ENCODE measurements at regions not wholly inside any gene's neighbourhood (a gene's known extent, or its start where the extent isn't known, plus 50 kb on each side); places are given as distances from the start of the nearest gene placed in this dataset.

DNA sequence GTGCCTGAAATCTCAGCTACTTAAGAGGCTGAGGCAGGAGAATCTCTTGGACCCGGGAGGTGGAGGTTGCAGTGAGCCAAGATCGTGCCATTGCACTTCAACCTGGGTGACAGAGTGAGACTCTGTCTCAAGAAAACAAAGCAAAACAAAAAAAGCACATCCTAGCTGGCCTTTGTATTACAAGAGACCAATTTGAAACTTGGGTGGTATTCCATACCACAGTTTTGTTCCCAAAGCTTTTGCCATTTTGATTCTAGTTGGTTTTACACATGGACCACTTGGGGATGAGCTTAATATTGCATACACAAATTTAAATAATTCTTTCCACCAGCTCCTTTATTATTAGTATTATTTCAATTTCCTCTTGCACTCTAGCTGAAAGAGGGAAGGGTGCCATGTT, 276.9 kb upstream of the SLC16A7 start (continued):
- TF ChIP-seq POLR2AphosphoS5 (IDR thresholded peaks at IDR 0.05; ENCODE audit: low read length) = no peak
- TF ChIP-seq, protein P1, sequence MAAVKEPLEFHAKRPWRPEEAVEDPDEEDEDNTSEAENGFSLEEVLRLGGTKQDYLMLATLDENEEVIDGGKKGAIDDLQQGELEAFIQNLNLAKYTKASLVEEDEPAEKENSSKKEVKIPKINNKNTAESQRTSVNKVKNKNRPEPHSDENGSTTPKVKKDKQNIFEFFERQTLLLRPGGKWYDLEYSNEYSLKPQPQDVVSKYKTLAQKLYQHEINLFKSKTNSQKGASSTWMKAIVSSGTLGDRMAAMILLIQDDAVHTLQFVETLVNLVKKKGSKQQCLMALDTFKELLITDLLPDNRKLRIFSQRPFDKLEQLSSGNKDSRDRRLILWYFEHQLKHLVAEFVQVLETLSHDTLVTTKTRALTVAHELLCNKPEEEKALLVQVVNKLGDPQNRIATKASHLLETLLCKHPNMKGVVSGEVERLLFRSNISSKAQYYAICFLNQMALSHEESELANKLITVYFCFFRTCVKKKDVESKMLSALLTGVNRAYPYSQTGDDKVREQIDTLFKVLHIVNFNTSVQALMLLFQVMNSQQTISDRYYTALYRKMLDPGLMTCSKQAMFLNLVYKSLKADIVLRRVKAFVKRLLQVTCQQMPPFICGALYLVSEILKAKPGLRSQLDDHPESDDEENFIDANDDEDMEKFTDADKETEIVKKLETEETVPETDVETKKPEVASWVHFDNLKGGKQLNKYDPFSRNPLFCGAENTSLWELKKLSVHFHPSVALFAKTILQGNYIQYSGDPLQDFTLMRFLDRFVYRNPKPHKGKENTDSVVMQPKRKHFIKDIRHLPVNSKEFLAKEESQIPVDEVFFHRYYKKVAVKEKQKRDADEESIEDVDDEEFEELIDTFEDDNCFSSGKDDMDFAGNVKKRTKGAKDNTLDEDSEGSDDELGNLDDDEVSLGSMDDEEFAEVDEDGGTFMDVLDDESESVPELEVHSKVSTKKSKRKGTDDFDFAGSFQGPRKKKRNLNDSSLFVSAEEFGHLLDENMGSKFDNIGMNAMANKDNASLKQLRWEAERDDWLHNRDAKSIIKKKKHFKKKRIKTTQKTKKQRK (IDR thresholded peaks at IDR 0.05; ENCODE audit: low read depth, low read length) = no peak
- TF ChIP-seq, protein P2, sequence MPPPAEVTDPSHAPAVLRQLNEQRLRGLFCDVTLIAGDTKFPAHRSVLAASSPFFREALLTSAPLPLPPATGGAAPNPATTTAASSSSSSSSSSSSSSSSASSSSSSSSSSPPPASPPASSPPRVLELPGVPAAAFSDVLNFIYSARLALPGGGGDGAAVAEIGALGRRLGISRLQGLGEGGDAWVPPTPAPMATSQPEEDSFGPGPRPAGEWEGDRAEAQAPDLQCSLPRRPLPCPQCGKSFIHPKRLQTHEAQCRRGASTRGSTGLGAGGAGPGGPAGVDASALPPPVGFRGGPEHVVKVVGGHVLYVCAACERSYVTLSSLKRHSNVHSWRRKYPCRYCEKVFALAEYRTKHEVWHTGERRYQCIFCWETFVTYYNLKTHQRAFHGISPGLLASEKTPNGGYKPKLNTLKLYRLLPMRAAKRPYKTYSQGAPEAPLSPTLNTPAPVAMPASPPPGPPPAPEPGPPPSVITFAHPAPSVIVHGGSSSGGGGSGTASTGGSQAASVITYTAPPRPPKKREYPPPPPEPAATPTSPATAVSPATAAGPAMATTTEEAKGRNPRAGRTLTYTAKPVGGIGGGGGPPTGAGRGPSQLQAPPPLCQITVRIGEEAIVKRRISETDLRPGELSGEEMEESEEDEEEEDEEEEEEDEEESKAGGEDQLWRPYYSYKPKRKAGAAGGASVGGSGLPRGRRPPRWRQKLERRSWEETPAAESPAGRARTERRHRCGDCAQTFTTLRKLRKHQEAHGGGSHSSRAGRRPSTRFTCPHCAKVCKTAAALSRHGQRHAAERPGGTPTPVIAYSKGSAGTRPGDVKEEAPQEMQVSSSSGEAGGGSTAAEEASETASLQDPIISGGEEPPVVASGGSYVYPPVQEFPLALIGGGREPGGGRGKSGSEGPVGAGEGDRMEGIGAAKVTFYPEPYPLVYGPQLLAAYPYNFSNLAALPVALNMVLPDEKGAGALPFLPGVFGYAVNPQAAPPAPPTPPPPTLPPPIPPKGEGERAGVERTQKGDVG (CRISPR knock-in tag; IDR thresholded peaks at IDR 0.05) = no peak

DNA sequence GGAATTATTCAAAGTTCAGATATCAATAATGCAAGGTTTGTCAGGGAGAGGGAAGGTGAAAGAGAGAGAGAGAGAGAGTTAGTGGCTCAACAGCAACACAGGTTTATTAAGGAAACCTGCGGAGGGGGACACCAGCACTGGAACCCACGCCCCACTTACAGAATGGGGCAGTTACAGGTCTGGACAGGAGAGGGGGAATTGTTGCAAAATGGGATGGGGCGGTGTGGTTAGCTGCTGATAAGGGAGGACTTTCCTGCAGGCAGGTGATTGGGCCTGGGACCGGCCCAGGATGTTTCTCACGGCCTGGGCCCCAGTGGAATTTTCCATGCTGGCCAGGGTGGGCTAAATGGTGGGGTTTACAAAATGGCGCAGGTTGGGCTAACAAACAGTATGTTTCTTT, 278.2 kb upstream of the SLC16A7 start:
- Histone ChIP-seq H3K4me3 (no peak overlapping the region), H2AFZ (ENCODE audit: control insufficient read depth, low read depth, low read length) (no peak overlapping the region), H3K4me1 (ENCODE audit: control insufficient read depth, insufficient read depth, low read length) (no peaks in the 10 kb centered on the region), H3K79me2 (ENCODE audit: control insufficient read depth, insufficient read depth, low read length) (no peaks in the 10 kb centered on the region), H3K36me3 (ENCODE audit: control insufficient read depth in 2 of 2, insufficient read depth in 2 of 2, low read length in 1 of 2) (no peaks in the 10 kb centered on the region), H3K27ac (ENCODE audit: control insufficient read depth, insufficient read depth) (no peak overlapping the region), H3K4me2 (ENCODE audit: control insufficient read depth, insufficient read depth) (no peak overlapping the region), H3K9me3 (replicated peaks; ENCODE audit: control insufficient read depth, insufficient read depth, low read length) (no peaks in the 10 kb centered on the region), H3K27me3 (replicated peaks in 1 of 2; ENCODE audit: control insufficient read depth in 2 of 2, insufficient read depth in 2 of 2, low read length in 1 of 2) (no peaks in the 10 kb centered on the region), H4K20me1 (ENCODE audit: control insufficient read depth, insufficient read depth) (no peaks in the 10 kb centered on the region), H3K9ac (ENCODE audit: control insufficient read depth, insufficient read depth, low read length) (no peak overlapping the region)
- RAD21 ChIA-PET (ENCODE audit: unreplicated experiment) = no interaction called here
- DNase-seq (ENCODE audit: low read depth, low spot score) (no peak), ATAC-seq (no peak), FAIRE-seq (no peak)
- in situ Hi-C loops (cut with MboI) (no loop called here), intact Hi-C loops (cut with micrococcal nuclease; ENCODE audit: unreplicated experiment) (no loop called here)
- 30% methylated on average over 6 of the region's 6 CpGs for WGBS (ENCODE audit: insufficient coverage, insufficient replicate concordance, low lambda C conversion rate, missing lambda C conversion rate)
- SMC1A ChIA-PET (ENCODE audit: uncharacterized antibody, unreplicated experiment) = no interaction called here
- no TSS peak for BruUV-seq (replicated peaks)
- POLR2A ChIA-PET = no interaction called here
- CTCF ChIA-PET = no interaction called here
- TF ChIP-seq CHD2 (IDR thresholded peaks at IDR 0.05; ENCODE audit: borderline replicate concordance, low read depth, low read length) (no peak), TCF12 (IDR thresholded peaks at IDR 0.05; ENCODE audit: low read depth, low read length) (no peak), CBX5 (IDR thresholded peaks at IDR 0.05; ENCODE audit: low read depth) (no peak), TCF3 (IDR thresholded peaks at IDR 0.05; ENCODE audit: borderline replicate concordance, insufficient read depth, low read depth, low read length) (no peak), ZBED1 (IDR thresholded peaks at IDR 0.05; ENCODE audit: borderline replicate concordance) (no peak), RAD51 (IDR thresholded peaks at IDR 0.05) (no peak), NFXL1 (IDR thresholded peaks at IDR 0.05; ENCODE audit: borderline replicate concordance) (no peak), NRF1 (conservative IDR thresholded peaks at IDR 0.05; ENCODE audit: low read depth, low read length) (no peak)
- TF ChIP-seq, protein P3, sequence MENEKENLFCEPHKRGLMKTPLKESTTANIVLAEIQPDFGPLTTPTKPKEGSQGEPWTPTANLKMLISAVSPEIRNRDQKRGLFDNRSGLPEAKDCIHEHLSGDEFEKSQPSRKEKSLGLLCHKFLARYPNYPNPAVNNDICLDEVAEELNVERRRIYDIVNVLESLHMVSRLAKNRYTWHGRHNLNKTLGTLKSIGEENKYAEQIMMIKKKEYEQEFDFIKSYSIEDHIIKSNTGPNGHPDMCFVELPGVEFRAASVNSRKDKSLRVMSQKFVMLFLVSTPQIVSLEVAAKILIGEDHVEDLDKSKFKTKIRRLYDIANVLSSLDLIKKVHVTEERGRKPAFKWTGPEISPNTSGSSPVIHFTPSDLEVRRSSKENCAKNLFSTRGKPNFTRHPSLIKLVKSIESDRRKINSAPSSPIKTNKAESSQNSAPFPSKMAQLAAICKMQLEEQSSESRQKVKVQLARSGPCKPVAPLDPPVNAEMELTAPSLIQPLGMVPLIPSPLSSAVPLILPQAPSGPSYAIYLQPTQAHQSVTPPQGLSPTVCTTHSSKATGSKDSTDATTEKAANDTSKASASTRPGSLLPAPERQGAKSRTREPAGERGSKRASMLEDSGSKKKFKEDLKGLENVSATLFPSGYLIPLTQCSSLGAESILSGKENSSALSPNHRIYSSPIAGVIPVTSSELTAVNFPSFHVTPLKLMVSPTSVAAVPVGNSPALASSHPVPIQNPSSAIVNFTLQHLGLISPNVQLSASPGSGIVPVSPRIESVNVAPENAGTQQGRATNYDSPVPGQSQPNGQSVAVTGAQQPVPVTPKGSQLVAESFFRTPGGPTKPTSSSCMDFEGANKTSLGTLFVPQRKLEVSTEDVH (IDR thresholded peaks at IDR 0.05; ENCODE audit: low read depth, partially characterized antibody) = no peak
- TF ChIP-seq, protein P4, sequence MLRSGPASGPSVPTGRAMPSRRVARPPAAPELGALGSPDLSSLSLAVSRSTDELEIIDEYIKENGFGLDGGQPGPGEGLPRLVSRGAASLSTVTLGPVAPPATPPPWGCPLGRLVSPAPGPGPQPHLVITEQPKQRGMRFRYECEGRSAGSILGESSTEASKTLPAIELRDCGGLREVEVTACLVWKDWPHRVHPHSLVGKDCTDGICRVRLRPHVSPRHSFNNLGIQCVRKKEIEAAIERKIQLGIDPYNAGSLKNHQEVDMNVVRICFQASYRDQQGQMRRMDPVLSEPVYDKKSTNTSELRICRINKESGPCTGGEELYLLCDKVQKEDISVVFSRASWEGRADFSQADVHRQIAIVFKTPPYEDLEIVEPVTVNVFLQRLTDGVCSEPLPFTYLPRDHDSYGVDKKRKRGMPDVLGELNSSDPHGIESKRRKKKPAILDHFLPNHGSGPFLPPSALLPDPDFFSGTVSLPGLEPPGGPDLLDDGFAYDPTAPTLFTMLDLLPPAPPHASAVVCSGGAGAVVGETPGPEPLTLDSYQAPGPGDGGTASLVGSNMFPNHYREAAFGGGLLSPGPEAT (IDR thresholded peaks at IDR 0.05; ENCODE audit: low read depth) = no peak

Measured in GM12878 (cell line).